ENCODE measurements at regions not wholly inside any gene's neighbourhood (a gene's known extent, or its start where the extent isn't known, plus 50 kb on each side); places are given as distances from the start of the nearest gene placed in this dataset.

DNA sequence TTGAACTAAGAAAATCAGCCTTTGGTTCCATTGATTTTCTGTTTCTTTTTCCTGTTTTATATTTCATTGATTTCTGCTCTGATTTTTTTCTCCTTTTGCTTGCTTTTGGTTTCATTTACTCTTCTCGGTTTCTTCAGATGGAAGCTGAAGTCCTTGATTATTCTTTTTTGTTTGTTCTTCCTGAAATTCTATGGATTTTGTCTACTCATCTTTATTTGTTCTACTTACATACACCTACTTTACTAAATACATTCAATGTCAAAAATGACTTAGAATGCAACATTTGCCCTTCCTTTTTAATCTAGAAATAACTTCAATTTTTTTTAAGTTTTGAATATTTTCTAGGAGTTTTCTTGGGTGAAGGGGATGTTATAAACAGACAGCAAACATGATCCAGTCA is 612.5 kb downstream of the METTL4 start:
- DNase-seq (ENCODE audit: low read depth) = no peak

GRCh38 chr18:1965016-1965415 is 606.3 kb downstream of the METTL4 start:
- DNase-seq (ENCODE audit: low read depth) = no peak

DNA sequence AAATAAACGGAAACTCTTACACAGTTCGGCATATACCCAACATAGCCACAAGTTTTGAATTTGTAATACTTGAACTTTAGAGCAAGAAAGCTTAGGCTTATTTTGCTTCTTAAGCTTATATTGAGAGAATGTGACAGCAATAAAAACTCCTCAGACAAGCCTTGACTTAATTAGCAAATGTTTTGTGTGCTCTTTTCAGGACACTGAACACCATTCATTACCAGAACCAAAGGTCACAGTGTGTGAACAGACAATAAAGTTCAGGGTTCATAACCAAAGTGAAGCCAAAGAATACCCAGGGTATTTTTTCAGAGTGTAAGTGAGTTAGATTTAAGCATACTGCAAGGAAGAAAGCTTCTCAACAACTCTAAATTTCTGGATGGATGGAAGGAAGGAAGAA is 605.8 kb downstream of the METTL4 start:
- no peak for DNase-seq (ENCODE audit: low read depth)

- no peak for DNase-seq (ENCODE audit: low read depth)
Measured at GRCh38 chr18:1968801-1969498, 602.4 kb downstream of the METTL4 start.

- no peak for DNase-seq (ENCODE audit: low read depth)
Measured at GRCh38 chr18:1976484-1976883, 594.8 kb downstream of the METTL4 start.

- no peak for DNase-seq (ENCODE audit: low read depth)
Measured at GRCh38 chr18:1982056-1982455, 589.2 kb downstream of the METTL4 start.

DNA sequence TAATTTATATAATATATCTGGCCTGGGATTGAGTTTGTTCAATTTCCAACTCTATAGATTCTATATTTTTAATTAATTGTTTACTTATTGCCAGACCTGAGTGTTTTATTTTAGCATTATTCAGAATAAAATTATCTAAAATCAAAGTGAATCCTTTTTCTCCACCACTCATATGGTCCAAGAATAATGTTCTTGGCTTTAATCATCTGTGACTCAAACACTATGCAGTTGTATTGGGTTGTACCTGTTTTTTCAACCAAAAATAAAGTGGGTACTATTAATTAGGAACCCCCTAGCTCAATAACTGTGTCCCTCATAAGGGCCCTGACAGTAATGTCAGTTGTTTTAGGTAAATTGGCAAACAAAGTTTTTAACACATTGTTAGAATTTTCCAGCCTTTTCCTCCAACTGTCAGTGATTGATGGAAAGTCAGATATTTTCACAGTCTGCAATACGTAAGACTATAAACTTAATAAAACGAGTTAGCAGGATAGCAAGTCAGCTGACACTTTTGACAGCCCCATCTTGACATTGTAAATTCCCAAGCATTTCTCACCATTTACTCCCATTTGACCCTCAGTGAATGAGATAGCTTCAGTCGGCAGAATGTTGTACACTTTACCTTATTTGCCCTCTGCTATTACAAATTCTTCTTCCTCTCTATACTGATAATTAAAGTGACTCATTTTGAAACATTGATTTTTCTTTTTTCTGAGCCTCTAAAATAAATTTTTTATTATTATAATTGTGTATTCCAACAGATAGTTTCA is 587.4 kb downstream of the METTL4 start:
- no peak for DNase-seq (ENCODE audit: low read depth)

GRCh38 chr18:1993866-1994265 is 577.4 kb downstream of the METTL4 start:
- DNase-seq (ENCODE audit: low read depth) = no peak

DNA sequence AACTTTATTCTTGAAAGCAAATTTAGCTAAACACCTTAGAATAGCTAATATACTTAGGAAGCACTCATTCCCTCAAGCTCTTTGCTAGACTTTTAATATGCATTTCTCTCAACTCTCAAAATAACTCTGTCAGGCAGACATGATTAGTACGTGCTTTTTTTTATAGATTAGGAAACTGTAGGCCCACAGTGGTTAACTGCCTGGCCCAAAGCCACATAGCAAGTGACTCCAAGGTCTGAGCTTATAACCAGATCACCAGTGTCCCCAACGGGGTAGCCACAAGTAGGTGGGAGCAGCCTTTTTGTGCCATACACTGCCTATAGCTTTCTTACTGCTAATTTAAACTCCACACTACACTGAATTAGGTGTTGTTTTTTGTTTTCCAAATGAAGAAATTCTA is 576.8 kb downstream of the METTL4 start:
- DNase-seq (ENCODE audit: low read depth) = no peak

- no peak for DNase-seq (ENCODE audit: low read depth)
Measured at GRCh38 chr18:1995041-1995612, 576.2 kb downstream of the METTL4 start.

DNA sequence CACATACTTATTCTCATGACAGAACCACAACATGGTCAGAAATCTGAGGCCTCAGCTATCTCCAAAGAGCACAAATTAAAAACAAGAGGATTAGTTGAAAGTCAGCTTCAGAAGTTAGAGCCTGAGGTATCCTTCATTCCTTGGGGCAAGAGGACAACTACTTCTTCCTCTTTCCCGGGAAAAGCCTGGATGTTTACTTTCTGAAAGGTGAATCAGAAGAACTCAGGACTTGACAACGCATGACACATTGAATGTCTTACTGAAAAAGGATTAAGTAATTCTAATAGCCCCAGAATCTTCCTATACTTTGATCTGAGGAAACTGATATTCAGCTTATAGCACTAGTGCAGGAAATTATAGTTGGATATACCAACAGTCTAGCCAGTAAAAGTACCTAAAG is 573.2 kb downstream of the METTL4 start:
- no peak for DNase-seq (ENCODE audit: low read depth)

DNA sequence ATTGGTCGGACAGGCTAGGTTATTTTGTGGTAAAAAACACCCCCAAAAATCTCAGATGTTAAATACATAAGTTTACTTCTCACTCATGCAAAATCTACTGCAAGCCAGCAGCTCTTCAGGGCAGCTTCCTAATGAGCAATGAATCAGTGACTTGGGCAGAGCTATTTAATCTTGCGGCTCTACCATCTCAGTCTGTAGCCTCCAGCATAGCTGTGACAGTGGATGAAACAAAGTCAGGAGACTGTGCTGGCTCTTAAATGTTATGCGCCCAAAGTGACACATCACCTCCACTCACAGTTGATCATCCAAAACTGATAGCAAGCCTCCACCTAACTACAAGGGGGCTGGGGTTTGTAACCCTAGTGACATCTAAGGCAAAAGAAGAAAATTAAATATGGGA is 571.9 kb downstream of the METTL4 start:
- DNase-seq (ENCODE audit: low read depth) = no peak

GRCh38 chr18:2002151-2002550 is 569.2 kb downstream of the METTL4 start:
- DNase-seq (ENCODE audit: low read depth) = no peak

GRCh38 chr18:2002604-2003003 is 568.7 kb downstream of the METTL4 start:
- no peak for DNase-seq (ENCODE audit: low read depth)

DNA sequence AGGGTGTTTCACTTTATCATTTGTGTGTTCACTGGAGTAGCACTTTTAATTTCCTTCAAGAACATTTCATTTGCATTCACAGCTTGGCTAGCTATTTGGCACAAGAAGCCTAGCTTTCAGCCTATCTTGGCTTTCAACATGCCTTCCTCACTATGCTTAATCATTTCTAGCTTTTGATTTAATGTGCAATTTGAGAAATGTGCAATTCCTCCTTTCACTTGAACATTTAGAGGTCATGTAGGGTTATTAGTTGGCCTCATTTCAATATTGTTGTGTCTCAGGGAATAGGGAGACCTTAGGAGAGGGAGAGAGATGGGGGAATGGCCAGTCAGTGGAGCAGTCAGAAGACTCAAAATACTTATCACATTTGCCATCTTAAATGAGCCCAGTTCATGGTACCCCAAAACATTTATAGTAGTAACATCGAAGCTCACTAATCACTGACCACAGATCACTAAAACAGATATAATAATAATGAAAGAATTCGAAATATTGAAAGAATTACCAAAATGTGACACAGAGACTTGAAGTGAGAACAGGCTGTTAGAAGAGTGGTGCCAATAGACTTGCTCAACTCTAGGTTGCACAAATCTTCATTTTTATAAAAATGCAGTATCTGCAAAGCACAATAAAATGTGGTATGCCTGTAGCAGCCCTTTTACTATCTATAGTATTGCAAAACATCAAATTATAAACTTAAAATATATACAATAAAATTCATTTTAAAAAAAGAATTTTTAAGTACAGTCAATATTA is 561.2 kb downstream of the METTL4 start:
- DNase-seq (ENCODE audit: low read depth) = no peak

DNA sequence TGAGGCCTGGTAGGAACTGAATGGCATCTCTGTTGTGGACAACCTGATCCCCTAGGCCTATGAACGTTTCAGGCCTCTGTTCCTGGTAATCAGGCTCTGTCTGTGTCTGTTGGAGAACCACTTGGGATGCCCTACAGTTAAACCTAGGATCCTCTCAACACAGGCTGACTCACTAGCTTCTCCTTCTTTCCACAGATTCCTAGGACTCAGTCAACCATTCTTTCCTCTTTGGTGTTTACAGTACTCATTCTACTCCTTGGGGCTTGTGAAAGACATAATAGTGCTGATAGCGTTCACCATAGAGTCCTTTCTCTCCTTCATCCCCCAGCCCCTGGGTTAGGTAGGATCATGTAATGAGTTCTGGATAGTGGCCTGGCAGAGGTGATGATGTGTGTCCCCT is 544.3 kb downstream of the METTL4 start:
- no peak for DNase-seq (ENCODE audit: low read depth)

DNA sequence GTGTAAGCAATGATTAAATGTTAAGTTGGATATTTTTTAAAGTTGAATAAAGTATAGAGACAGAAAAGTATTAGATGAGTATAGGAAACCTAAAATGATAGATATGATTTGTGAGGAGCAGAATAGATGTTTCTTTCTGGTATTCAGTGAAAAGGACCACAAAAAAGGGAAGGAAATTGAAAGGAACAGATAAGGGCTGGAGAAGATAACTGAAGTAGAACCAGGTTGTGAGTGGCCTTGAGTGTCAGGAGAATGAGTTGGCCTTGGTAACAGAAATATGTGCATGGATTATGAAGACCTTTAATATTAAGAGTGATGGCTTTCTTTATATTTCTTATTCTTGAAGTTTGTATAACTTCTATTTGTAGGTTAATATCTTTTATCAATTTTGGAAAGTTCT is 543.5 kb downstream of the METTL4 start:
- DNase-seq (ENCODE audit: low read depth) = no peak

DNA sequence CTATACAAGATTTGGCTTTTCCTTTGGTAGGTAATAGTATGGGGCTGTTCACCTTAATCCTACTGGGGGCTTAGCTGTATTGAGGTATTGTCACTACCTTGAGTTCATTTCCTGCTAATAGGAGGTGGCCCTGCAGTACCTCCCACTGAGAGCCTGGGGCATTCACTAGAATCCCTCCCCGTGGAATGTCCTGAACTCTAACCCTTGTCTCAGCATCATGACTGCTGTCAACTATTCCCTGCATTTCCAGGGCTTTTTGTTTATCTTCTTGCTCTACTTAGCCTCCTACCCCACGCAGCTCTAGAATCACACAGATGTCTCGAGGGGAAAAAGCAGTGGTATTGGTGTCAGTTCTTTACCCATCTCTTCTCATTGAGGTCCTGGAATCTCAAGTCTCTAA is 542.3 kb downstream of the METTL4 start:
- DNase-seq (ENCODE audit: low read depth) = no peak

DNA sequence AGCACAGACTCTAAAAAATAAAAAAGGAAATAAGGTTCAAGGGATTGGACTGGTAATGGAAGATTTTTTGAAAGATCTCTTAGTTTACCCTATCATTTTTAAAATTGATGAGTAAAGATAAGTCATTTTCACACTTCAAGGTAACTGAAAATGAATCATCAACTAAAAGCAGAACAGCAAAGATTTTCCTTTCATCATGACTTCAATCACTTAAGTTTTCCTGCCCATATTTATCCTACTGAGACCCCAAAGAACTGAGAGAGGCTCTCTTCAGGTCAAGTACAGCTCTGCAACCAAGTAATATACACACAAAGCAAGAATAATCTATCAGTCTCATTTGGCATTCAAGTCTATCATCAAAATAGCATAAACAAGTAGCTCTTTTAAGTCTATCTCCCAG is 540.7 kb downstream of the METTL4 start:
- DNase-seq (ENCODE audit: low read depth) = no peak

DNA sequence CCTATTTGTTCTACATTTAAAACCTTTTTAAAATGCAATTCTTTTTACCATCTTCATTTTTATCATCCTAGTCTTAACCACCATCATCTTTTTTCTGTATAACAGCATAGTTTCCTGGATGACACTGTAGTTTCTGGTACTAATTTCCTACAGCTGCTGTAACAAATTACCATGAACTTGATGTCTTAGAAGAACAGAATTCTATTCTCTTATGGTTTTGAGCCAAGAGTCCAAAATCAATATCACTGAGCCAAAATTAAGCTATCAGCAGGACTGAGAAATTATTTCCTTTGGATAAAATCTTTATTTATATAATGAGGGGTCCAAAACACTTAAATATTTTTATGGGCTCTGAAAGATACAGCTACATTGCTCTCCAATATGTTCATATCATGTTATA is 539.3 kb downstream of the METTL4 start:
- no peak for DNase-seq (ENCODE audit: low read depth)

DNA sequence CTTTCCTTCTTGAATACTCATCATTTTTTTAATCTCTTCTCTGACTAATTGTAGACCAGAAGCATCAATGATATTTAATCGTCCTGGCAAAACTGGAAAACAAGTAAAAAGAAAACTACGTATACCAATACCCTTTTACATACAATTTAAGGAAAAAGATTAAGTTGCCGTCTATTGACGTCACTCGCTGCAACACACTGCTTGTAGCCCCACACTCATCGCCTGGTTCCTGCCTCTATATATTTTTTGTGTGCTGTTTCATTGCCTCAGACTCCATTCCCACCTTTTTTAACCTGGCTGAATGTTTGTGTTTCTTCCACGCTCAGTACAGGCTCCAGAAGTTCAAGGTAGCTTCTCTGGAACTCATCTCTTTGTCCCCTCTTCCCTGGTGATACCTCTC is 536.2 kb downstream of the METTL4 start:
- no peak for DNase-seq (ENCODE audit: low read depth)

GRCh38 chr18:2036086-2036485 is 535.2 kb downstream of the METTL4 start:
- DNase-seq (ENCODE audit: low read depth) = no peak

DNA sequence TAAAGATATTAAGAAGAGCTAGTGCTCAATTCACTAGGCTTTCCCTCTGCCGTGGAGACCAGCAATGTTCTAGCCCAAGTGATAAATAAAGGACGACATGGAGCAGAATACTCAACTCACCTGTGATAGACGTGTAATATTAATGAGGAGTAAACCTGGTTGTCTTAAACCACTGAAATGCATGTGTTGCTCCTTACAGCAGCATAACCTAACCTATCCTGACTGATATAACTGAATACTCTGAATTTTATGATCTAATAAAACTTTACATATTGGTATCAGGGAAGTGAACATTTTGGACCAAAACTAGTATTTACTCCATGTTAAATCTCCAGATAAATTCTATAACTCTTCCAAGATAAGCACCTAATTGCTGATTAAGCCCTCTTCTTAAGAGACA is 531.0 kb downstream of the METTL4 start:
- DNase-seq (ENCODE audit: low read depth) = no peak
